MCF 10A (cell line): ENCODE measurements at regions not wholly inside any gene's neighbourhood (a gene's known extent, or its start where the extent isn't known, plus 50 kb on each side); places are given as distances from the start of the nearest gene placed in this dataset.

Experiments
- BruUV-seq: library from RNA; stranded (reverse); fragments of 400-500 nt; replicated peaks from 2 replicates; lab custom pipeline; 2021; lab: Mats Ljungman, UMichigan
- CTCF ChIA-PET: fragments of 300-600 bp; sonication (Branson Sonifier 250); formaldehyde crosslinking; extraction: SDS; loops from one replicate; lab custom pipeline; 2021; ENCODE audit warnings: antibody characterized with exemption, inconsistent platforms; lab: Yijun Ruan, JAX
- POLR2A ChIA-PET: fragments of 300-600, 350-650 bp; sonication (Branson Sonifier 250); formaldehyde crosslinking; extraction: SDS; loops from one replicate; lab custom pipeline; 2020; ENCODE audit warnings: antibody characterized with exemption, inconsistent platforms; lab: Yijun Ruan, JAX
- DNase-seq: peaks from one replicate; pipeline ENCODE4 v3.0.0-alpha.2; 2018; ENCODE audit not compliant: unreplicated experiment
- H3K27ac Mint-ChIP-seq: one replicate; pipeline ENCODE4 v1.8.0; 2022; ENCODE audit warnings: mild to moderate bottlenecking, low read depth, mixed read lengths; ENCODE audit not compliant: unreplicated experiment
- H3K27me3 Mint-ChIP-seq: one replicate; pipeline ENCODE4 v1.8.0; 2022; ENCODE audit warnings: mixed read lengths; ENCODE audit not compliant: insufficient read depth, unreplicated experiment
- H3K36me3 Mint-ChIP-seq: one replicate; pipeline ENCODE4 v1.8.0; 2022; ENCODE audit warnings: mild to moderate bottlenecking, moderate library complexity, mixed read lengths; ENCODE audit not compliant: insufficient read depth, unreplicated experiment
- H3K4me1 Mint-ChIP-seq: one replicate; pipeline ENCODE4 v1.8.0; 2022; ENCODE audit warnings: mixed read lengths; ENCODE audit not compliant: insufficient read depth, unreplicated experiment
- H3K4me3 Mint-ChIP-seq: one replicate; pipeline ENCODE4 v1.8.0; 2022; ENCODE audit warnings: mild to moderate bottlenecking, moderate library complexity, mixed read lengths; ENCODE audit not compliant: unreplicated experiment
- H3K9me3 Mint-ChIP-seq: one replicate; pipeline ENCODE4 v1.8.0; 2022; ENCODE audit warnings: mixed read lengths; ENCODE audit not compliant: unreplicated experiment
- intact Hi-C: fragments of 100-400 bp; cut with micrococcal nuclease; formaldehyde crosslinking; loops from 2 replicates; pipeline ENCODE4 v1.14.1; 2022
- TF ChIP-seq, protein P1 (sequence below): fragments of 200-600 bp; IDR thresholded peaks from one replicate; pipeline ENCODE4 v1.8.0; 2022; ENCODE audit warnings: antibody characterized with exemption, mild to moderate bottlenecking; ENCODE audit not compliant: unreplicated experiment

DNA sequence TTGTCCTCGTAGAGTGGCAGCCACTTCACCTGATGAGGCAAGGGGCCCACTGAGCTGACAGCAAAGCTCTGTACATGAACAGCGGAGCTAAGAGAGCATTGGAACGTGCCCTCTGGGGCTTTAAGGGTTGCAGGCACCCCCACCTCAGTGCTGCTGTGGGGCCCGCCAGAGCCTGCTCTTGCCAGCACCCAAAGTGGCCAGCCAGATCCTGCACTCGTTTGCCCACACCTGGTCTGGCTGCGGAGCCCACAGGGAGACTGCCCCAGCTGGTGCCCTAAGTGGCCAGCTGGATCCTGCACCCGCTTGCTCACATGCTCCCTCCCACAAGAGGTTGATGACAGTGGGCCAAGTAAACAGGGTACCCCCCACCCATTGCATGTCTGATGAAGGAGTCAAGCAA lies 783.4 kb upstream of the MIR17HG start:
- TF ChIP-seq, protein P1, sequence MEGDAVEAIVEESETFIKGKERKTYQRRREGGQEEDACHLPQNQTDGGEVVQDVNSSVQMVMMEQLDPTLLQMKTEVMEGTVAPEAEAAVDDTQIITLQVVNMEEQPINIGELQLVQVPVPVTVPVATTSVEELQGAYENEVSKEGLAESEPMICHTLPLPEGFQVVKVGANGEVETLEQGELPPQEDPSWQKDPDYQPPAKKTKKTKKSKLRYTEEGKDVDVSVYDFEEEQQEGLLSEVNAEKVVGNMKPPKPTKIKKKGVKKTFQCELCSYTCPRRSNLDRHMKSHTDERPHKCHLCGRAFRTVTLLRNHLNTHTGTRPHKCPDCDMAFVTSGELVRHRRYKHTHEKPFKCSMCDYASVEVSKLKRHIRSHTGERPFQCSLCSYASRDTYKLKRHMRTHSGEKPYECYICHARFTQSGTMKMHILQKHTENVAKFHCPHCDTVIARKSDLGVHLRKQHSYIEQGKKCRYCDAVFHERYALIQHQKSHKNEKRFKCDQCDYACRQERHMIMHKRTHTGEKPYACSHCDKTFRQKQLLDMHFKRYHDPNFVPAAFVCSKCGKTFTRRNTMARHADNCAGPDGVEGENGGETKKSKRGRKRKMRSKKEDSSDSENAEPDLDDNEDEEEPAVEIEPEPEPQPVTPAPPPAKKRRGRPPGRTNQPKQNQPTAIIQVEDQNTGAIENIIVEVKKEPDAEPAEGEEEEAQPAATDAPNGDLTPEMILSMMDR = no peak
- H3K4me3 Mint-ChIP-seq = no peak overlapping the region
- H3K4me1 Mint-ChIP-seq = peaks cover 5% of the 10 kb centered on the region
- H3K27ac Mint-ChIP-seq = no peak overlapping the region
- ChIA-PET CTCF (no interaction called here), POLR2A (no interaction called here)
- intact Hi-C loops = no loop called here
- no TSS peak for BruUV-seq
- DNase-seq = no peak
- no peaks in the 10 kb centered on the region for H3K36me3 Mint-ChIP-seq
- H3K27me3 Mint-ChIP-seq = no peaks in the 10 kb centered on the region
- no peaks in the 10 kb centered on the region for H3K9me3 Mint-ChIP-seq

DNA sequence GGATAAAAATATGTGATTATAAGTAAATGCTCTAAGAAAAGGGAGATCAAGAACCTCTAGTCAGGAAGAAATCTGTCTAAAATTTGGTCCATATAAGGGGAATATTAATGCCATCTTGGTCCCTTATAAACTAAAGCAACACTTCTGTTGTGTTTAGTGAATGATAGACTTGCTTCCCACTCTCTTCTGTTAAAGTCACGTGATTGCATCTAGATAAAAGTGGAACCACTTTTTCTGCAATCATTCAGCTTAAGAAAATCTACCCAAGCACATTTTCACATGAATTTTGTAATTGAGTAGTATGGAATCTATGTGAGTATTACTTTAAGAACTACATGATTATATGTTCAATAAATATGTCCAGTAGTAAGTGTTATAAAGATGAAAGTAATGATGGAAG lies 782.9 kb upstream of the MIR17HG start:
- intact Hi-C loops = no loop called here
- H3K4me3 Mint-ChIP-seq = no peak overlapping the region
- ChIA-PET POLR2A (no interaction called here), CTCF (no interaction called here)
- no peak for DNase-seq
- no peaks in the 10 kb centered on the region for H3K27me3 Mint-ChIP-seq
- TF ChIP-seq, protein P1 = no peak
- BruUV-seq = no TSS peak
- no peaks in the 10 kb centered on the region for H3K36me3 Mint-ChIP-seq
- H3K9me3 Mint-ChIP-seq = no peaks in the 10 kb centered on the region
- H3K4me1 Mint-ChIP-seq = peaks cover 5% of the 10 kb centered on the region
- H3K27ac Mint-ChIP-seq = no peak overlapping the region

DNA sequence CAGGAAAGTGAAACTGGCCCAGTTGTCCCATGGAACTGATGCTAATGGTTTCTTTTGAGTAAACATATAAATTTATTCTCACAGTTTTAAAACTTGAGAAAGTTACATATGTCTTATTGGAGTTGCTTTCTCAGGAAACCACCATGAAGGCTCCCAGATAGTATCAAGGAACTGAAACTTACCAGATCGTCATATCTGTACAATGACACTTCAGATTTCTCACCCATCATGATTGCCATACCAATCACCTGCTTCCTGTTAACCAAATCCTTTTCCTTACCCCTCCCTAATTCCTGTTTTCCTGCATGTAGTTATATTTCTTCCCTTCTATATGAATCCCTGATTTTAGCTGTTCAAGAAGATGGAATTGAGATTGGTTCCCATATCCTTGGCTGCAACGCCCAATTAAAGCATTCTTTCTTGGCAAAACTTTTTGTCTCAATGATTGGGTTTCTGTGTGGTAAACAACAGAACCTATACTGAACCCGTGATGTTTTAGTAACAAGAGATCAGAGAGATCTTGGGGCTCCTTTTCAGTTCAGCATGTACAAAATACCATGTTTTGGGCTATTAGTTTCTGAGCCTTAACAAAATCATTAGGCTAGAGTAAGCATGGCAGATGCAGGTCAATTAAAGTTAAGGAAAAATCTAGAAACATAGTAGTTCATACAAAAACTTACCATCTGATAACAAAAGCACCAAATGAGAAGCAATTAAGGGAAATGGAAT lies 781.3 kb upstream of the MIR17HG start:
- ChIA-PET CTCF (no interaction called here), POLR2A (no interaction called here)
- H3K27ac Mint-ChIP-seq = no peak overlapping the region
- H3K4me1 Mint-ChIP-seq = peaks cover 5% of the 10 kb centered on the region
- no peaks in the 10 kb centered on the region for H3K27me3 Mint-ChIP-seq
- H3K36me3 Mint-ChIP-seq = no peaks in the 10 kb centered on the region
- no peak overlapping the region for H3K4me3 Mint-ChIP-seq
- intact Hi-C loops = no loop called here
- DNase-seq = no peak
- TF ChIP-seq, protein P1 = no peak
- BruUV-seq = no TSS peak
- H3K9me3 Mint-ChIP-seq = no peaks in the 10 kb centered on the region

DNA sequence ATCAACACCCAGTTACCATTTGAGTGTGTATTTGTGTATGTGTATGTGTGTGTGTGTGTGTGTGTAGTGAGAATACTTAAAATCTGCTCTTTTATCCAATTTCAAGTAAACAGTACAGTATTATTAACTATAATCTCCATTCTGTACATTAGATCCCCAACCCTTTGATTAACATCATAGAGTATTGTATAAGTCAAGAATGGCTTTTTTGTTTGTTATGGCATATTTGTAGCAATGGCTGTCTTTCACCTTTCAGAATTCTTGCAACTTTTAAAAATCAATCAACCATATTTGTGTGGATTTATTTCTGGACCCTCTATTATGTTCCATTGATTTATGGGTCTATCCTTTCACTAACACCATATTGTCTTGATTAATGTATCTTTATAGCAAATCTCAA lies 779.3 kb upstream of the MIR17HG start:
- no peaks in the 10 kb centered on the region for H3K36me3 Mint-ChIP-seq
- no peak overlapping the region for H3K27ac Mint-ChIP-seq
- POLR2A ChIA-PET = no interaction called here
- BruUV-seq = no TSS peak
- intact Hi-C loops = no loop called here
- TF ChIP-seq, protein P1 = no peak
- H3K27me3 Mint-ChIP-seq = no peaks in the 10 kb centered on the region
- no peak for DNase-seq
- CTCF ChIA-PET = interaction anchor here (0.7 kb wide), 1 partner anchor 299 kb away, joined by 3 read pairs; no protein-coding TSS in a partner anchor
- H3K4me3 Mint-ChIP-seq = no peak overlapping the region
- H3K9me3 Mint-ChIP-seq = no peaks in the 10 kb centered on the region
- H3K4me1 Mint-ChIP-seq = peaks cover 6% of the 10 kb centered on the region
